Stimulated activated naive CD4-positive, alpha-beta T cell treated with Interleukin-2 at 50 U/mL for 16 hours (primary cell): ENCODE measurements at regions not wholly inside any gene's neighbourhood (a gene's known extent, or its start where the extent isn't known, plus 50 kb on each side); places are given as distances from the start of the nearest gene placed in this dataset.
"Not testable (repeated sequence)": the region's sequence is repeated elsewhere in the genome, so short reads cannot be mapped to it uniquely, and the experiment has no call there.

Source experiments
- DNase-seq: peaks from one replicate; lab custom pipeline; 2025; lab: John Stamatoyannopoulos, UW

DNA sequence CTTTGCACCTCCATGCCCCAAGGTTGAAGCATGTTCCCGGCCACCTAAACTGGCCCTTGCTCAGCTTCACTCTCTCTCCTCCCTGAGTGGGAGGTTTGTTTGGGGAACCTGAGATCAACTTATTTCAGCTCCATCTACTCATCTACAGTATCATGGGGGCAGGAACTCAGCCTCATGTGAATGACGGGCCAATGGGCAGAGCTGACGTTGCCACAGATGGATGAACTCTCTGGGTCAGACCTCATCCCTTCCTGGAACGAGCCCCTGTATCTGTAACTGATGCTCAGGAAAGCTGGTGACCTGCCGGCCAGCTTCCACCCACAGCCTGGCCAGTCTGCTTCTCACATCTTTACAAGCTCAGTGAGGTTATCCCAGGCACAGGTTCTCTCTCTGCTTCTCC lies 369.6 kb downstream of the IRX2 start:
- no peak for DNase-seq

DNA sequence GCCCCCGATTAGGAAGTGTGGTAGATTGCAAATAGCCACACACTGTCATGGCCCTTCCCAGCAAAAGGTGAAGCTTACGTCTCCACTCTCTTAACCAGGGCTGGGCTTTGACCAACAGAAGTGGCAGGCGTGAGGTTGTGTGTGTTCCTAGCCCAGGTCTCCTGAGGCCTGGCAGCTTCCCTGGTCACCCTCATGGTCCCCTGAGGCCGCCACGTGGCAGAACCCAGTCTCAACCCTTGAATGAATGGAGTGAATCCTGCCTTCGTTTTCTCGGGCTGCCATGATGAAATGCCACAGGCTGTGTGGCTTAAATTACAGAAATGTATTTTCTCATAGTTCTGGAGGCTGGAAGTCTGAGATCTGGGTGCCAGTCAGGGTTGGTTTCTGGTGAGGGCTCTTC lies 370.4 kb downstream of the IRX2 start:
- no peak for DNase-seq

DNA sequence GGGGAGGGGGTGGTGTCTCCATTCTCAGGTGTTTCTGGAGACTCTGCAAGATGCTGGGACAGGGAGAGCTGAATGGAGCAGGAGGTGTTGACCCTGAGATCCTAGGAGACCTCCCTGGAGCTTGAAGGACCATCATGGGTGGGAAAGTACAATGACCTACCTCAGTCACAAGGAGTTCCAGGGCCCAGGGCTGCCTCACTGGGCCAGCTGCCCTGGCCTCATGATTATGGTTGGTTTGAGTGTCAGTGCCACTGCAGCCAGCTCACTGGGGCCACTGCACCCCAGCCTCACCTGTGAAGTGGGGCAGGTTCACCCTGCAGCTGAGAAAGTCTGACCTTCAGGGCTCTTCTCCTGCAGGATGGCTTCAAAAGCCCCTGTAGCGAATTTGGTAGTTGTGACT lies 372.5 kb downstream of the IRX2 start:
- DNase-seq = no peak

DNA sequence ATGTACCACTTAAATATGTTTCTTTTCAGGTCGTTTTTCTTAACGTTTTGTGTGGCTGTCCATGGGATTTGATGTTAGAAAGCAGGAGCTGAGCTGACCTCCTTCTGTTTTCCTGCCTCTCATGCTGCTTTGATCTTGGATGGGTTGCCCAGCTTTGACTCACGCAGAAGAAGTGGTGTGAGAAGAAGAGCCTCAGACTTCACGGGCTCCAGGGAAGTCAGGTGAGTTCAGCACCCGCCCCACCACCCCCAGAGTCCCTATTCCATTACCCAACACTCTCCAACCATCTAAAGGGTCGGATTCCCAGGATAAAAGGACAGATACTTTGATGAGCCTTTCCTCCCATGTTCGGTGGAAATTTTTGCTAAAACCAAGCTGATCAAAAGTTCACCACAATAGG lies 373.4 kb downstream of the IRX2 start:
- DNase-seq = no peak

DNA sequence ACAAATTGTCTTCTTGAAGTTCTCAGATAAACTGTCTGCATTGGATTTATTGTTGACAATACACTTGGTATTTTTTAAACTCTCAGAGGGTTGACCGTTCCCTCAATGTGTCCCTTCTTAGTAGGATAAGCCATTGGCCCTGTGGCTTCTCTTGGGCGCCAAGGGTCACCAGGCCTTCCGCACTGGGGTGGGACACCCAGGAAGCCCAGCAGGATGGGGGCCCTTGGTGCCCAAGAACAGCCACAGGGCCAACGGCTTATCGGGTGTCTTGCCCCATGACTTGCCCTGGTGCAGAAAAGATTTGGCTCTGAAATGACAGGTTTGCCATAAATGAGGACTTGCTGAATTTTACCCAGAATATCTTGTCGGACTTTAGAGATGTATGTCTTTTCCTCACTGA lies 375.0 kb downstream of the IRX2 start:
- no peak for DNase-seq

DNA sequence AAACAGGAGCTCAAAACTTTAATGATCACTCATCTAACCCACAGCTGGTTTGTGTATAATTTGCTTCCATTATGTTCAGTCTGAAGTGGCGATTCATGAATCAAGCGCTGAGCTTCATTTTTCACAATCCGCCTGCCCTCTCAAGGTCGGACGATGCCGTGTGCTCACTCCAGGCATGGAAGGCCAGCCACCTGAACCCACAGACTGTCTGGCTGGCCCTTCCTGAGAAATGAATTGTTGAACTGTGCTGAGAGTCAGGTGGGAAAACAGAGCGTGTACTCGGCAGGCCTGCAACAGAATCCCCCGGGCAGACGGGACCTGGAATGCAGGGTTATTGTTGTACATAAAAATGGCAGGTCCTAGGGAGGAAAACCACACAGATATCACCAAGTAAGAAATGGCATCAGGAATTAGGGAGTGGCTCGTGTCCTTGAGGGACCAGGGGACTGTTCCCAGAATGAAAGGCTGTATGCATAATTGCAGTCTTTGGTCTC lies 375.7 kb downstream of the IRX2 start:
- no peak for DNase-seq

DNA sequence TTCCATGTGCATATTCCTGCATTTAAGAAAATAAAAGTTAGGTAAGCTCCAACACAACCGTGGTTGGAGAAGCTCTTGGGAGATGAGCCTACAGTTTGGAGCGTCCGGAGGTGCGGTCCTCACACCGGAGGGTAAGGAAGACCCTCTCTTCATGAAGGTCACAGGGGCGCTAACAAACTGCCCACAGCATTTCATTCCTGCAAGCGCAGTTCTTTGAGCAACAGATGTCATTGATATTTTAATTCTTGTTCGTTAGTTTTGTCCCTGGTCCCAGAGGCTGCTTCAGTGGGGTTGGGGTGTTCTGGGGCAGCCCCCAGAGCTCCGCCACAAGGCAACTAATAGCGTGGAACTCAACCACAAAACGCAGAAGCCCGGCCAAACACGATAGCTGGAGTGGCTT lies 376.2 kb downstream of the IRX2 start:
- DNase-seq = no peak

DNA sequence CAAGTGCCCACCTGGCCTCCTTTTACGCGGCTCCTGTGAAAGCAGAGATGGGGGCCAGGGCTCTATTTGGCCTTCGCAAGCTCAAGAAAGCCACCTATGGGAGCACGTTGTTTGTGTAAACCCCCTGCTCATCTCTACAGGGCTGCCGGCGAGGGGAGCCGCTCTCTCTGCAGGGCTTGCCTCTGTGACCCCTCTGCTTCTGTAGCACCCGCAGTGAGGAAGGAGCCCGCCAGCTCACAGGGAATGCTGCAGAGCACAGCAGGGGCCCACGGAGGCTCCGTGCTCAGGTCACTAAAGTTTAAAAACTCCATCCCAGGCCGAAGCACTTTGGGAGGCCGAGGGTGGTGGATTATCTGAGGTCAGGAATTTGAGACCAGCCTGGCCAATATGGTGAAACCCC lies 376.8 kb downstream of the IRX2 start:
- DNase-seq = no peak

DNA sequence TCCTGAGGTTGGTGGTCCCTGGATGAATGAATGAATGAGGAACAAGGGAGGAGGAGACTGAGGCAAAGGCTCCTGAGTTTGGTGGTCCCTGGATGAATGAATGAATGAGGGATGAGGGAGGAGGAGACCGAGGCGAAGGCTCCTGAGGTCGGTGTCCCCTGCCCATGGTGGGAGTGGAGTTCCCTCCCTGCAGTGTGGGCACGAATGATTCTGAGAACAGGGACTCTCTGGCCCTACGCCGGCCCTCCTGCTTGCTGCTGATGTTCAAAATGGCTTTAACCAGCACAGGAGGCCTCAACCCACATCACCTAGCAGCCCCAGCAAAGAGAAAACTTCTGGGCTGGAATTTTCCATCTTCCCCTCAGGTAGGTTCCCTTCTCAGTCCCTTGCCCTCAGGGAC lies 377.8 kb downstream of the IRX2 start:
- DNase-seq = no peak

DNA sequence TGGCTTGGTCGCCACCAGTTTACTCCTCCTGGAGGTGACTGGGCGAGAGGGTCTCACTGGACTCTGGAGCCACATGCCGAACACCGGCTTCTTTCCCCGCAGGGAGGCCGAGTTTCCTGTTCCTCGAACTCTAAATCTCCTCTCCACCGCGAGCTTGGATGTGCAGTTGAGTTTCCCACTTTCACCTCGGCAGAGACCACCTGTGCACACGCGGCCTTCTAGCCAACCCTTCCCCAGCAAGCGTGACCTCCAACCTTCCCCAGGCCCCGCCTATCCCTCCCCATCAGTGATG lies 380.1 kb downstream of the IRX2 start:
- no peak for DNase-seq

DNA sequence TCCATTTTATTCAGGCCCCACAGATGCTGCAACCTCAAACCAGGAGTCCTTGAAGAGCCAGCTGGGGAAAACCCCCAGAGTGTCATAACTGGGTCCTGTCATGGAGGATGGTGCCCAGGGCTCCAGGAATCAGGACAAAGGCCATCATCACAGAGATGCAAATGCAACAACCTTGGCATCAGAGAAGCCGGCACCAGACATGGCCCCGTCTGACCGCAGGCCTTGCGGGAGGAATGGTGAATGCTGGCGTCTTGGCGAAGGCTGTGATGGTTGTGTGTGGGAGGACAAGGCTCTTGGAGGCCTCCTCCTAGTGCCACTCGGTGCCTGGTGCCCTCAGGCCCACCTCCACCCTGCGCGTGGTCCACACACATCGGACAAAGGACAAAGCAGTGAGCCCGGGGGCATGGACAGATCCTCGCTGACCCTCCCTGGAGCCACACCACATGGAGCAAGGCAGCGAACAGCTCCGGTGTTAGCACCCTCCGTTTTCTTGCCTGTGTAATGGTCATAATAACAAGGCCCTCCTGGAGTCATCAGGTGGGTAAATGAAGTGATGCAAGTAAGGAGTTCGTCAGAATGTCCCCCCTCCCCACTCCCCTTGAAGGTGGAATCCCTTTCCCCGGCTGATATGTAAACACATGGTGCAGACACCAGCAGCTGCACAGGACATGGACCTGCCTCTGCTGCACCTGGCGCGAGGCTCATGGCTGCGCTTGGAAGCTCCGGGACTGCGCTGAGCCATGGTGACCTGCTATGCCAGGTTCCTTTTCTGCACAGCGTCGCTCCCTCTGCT lies 380.7 kb downstream of the IRX2 start:
- DNase-seq = no peak

DNA sequence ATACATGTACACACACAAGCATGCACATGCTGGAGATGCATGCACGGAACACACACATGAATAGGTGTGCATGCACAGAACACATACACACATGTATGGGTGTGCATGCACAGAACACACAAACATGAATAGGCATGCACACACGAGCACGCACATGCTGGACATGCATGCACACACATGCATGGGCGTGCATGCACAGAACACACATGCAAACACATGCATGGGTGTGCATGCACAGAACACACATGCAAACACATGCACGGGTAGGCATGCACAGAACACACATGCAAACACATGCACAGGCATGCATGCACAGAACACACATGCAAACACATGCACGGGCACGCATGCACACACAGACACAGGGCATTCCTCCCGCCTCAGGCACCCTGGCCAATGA lies 382.3 kb downstream of the IRX2 start:
- DNase-seq = no peak

DNA sequence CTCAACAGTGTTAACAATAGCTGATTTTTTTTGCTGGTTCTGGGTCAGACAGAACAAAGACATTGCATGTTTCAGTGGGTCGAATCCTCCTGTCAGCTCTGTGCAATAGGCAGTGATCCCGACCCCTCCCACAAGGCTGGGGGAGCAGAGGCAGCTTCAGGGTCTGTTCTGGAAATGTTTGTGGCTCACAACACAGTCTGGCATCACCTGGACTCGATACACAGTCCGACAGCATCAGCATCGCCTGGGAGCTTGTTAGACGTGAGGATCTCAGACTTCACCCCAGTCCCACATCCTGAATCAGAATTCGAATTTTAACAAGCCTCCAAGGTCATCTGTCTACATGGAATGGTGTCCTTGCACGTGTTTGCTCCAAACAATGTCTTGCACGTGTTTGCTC lies 384.7 kb downstream of the IRX2 start:
- no peak for DNase-seq

DNA sequence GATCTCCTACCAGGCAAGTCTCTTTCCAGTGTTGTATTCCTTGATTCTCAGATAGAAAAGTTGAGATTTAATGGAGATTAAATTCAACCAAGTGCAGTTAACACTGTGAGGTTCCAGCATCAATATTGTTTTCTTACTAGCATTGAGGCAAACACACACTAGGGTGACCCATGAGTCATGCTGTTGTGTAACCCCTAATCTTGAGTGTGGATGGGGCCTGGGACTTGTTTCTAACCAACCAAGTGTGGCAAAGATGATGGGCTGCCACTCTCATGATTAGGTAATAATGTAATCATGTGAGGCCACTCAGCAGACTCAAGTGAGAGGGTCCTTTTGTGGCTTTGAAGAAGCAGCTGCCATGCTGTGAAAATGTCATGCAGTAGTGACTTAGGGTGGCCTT lies 394.2 kb downstream of the IRX2 start:
- no peak for DNase-seq

DNA sequence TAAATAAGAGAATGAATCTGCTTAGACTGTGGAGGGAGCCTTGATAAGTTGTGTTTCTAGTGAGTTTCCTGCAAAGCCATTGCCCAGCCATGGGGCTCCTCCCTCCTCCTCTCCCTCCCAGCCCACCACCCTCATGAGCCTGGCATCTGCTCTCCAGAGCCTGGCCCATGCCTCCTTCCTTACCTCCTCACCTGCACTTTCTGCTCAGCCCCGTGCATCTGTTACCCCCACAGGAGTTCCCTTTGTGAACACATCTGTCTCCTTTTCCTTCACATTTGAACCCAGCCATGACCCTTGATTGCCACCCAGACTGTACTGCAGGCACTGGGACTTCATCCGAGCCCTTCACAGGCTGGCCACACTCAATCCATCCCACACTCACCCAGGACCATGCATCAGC lies 395.6 kb downstream of the IRX2 start:
- DNase-seq = no peak

DNA sequence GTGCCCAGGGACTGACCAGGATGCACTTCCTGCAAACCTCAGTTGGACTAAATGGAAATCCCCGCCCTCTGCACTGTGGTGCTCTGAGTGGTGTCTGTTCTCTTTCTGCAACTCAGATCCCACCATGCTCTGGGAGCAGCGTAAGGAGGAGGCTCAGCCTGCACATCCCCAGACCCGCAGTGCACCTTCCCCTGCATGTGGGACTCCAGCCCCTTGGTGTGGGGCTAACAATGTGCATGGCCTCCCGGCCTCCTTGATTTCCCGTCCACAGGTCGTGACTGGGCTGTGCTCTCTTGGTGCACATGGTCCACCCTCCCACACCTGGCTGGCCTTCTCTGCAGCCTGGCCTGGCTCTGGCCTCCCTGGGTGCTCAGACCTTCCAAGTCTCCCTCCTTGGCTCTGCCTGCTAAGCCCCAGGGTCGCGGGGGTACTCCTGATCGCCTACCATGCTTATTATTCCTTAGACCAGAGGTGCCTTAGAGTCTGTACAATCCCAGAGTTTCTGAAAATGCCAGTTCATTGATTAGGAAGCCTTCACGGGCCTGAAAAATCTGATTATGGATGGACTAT lies 397.5 kb downstream of the IRX2 start:
- no peak for DNase-seq

DNA sequence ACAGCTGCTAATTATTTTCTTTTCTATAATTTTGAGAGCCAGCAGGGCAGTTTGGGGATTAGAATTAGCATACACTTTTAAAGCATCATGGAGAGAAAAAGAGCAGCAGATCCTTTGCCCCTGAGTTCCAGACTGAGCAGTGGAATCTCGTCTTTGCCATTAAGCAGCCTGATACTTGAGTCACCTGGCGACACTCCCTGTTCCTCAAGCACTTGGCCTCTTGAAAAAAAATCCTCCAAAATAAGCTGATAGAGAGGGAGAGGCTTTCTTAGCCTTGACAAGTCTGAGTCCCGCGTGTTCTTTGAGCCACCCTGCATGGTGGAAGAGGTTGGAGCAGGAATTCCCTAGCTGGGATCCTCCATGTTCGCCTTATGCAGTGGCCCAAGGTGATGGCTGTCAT lies 398.3 kb downstream of the IRX2 start:
- no peak for DNase-seq

DNA sequence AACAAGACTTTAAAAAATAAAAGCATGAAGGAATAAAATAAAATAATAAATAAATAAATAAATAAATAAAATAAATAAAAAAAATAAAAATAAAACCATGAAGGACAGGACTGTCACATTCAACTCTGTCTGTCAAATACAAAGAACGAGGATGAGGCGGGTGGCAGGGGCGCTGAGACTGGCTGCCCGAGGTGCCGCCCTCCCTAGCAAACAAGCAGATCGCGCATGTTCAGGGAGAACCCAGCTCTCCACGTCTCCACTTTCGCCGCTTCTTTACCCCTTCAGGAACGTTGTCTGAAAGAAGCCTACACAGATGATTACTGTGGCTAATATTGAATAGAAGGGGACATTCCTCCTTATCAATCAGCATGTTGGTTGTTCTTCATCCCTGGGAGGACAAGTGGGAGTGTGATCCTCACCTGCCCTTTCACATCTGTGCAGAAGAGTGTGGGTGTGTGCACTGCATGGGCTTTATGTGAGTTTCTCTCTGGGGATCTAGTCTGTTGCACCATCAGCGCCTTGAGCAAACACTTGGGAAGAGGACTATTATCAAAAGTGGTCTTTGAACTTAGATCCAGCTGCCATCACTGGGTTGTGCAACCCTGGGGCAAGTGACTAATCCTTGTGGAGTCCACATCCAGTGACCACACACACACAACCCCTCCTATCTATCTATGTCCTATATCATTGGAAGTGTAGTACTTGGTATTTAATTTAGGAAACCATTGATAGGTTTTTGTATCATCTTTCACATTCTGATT lies 399.2 kb downstream of the IRX2 start:
- no peak for DNase-seq

DNA sequence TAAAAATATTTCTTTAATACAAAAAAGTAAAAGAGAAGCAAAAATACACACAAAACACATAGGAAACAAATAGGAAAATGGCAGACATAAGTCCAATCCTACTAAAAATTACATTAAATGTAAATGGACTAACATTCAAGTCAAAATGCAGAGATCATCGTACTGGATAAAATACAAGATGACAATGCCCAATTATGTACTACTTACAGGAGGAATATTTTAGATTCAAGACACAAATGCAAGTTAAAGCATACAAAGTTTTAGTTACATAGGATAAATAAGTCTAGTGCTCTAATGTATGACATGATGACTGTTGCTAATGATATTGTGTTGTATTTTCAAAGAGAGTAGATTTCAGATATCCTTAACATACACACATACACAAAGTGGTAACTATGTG lies 401.7 kb downstream of the IRX2 start:
- DNase-seq = not testable (repeated sequence)

DNA sequence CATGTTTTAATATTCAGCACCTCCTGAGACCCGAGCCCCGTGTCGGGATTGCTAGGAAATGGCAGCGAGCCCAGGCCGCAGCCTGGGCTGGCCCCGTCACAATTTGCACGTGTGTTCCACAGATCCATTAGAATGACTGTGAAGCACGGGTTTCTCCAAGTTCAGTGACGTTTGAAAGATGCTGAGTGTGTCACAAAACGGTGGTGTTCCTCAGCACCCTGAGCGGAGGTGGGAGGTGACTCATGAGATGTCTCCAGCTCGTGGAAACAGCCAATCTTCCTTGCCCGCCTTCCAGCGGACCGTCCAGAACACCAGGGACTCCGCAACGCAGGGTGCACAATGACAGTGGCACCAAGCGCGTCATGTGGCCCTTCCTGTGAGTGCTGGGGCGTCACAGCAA lies 412.8 kb downstream of the IRX2 start:
- DNase-seq = no peak

DNA sequence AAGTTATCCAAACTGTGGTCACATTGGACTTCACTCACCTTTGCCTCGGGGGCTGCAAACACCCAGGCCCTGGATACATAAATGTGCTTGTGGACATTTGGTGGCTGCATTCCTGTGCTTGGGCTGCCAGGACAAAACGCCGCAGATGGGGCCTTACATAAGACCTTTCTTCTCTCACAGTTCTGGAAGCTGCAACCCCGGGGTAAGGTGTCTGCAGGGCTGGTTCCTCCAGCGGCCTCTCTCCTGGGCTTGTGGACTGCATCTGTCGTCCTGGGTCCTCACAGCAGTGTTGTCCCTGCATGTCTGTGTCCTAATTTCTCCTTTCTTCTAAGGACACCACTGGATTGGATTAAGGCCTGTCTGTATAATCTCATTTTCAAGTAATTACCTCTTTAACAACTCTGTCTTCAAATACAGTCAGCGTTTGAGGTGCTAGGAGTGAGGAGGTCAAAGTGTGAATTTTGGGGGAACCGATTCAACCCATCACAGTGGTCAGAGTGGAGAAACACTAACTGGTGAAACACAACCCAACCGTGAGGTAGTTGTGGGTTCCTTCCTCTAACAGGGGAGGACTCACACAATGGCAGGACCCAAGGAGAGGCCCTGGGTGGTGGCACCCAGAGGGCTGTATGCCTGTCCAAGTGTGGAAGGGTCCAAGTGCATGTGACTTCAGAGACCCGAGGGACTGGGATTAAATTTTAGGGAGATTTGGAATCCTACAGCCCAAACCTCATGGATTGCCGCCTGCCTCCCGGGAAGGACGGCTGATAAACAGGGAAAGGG lies 415.6 kb downstream of the IRX2 start:
- no peak for DNase-seq

DNA sequence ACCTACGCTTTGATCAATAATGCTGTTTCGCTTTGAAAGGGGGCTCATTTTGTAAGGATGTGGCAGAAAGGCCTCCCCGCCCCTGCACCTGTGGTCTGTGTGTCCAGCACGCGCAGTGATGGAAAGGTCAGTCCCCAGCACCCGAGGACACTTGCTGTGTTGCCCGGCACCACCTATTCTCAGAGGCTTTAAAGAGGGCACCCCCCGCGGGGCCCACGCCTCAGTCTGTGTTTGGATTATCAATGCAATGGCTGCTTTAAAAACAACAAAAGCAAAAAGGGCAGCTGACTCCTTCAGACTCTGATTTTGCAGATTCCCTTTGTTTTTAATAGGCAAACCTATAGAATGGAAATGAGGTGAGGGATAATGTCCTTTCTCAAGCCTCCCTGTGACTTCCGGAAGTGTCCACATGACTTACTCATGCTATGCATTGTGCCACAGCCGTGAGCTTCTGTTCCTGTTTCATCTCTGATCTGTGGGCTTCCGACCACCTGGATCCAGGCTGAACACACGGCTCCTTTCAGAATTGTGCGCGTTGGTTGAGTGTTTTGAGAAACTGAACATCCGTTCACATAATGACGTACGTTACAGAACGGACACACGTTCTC lies 416.2 kb downstream of the IRX2 start:
- DNase-seq = no peak
